ENCODE measurements at regions not wholly inside any gene's neighbourhood (a gene's known extent, or its start where the extent isn't known, plus 50 kb on each side); places are given as distances from the start of the nearest gene placed in this dataset.

DNA sequence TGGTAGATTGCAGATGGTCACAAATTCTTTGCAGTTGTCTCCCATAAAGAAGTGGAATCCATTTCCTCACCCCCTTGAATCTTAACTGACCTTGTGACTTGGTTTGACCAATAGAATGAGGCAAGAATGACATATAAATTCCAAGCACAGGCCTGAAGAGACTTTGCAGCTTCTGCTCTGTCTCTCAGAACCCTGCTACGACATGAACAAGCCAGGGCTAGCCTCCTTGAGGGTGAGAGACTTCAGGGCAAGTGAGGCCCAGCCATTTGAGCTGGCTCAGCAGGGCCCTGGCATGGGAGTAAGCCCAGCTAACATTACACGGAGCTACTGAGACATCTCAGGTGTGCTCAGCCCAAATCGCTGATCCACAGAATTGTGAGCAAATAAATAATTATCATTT lies 216.3 kb upstream of the MAN1A1 start:
- DNase-seq (ENCODE audit: low read depth): no peak
- TF ChIP-seq, protein P1, sequence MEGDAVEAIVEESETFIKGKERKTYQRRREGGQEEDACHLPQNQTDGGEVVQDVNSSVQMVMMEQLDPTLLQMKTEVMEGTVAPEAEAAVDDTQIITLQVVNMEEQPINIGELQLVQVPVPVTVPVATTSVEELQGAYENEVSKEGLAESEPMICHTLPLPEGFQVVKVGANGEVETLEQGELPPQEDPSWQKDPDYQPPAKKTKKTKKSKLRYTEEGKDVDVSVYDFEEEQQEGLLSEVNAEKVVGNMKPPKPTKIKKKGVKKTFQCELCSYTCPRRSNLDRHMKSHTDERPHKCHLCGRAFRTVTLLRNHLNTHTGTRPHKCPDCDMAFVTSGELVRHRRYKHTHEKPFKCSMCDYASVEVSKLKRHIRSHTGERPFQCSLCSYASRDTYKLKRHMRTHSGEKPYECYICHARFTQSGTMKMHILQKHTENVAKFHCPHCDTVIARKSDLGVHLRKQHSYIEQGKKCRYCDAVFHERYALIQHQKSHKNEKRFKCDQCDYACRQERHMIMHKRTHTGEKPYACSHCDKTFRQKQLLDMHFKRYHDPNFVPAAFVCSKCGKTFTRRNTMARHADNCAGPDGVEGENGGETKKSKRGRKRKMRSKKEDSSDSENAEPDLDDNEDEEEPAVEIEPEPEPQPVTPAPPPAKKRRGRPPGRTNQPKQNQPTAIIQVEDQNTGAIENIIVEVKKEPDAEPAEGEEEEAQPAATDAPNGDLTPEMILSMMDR (IDR thresholded peaks at IDR 0.05; ENCODE audit: insufficient read depth, low read depth, low read length, missing control alignments): no peak
- no peak overlapping the region for H3K4me3 ChIP-seq (ENCODE audit: low read depth, low read length)

DNA sequence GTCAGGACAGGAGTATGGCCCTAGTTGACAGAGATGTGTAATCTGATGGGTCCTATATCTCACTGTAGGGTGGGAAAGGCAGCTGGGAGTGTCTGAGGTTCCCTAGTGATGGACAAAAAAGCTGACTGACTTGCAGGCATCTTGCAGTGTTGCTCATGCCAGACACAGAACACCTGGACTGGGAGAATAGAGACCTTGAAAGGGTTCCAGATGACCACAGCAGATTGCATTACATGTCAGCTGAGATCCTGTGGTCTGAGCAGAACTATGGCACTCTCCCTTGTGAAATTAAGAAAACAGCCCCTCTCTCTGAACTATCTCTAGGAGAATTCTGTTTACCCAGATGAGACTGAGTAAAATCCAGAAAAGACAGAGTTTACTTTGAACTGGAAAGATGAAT lies 212.6 kb upstream of the MAN1A1 start:
- DNase-seq (ENCODE audit: low read depth): no peak
- no peak overlapping the region for H3K4me3 ChIP-seq (ENCODE audit: low read depth, low read length)
- TF ChIP-seq, protein P1 (IDR thresholded peaks at IDR 0.05; ENCODE audit: insufficient read depth, low read depth, low read length, missing control alignments): no peak

DNA sequence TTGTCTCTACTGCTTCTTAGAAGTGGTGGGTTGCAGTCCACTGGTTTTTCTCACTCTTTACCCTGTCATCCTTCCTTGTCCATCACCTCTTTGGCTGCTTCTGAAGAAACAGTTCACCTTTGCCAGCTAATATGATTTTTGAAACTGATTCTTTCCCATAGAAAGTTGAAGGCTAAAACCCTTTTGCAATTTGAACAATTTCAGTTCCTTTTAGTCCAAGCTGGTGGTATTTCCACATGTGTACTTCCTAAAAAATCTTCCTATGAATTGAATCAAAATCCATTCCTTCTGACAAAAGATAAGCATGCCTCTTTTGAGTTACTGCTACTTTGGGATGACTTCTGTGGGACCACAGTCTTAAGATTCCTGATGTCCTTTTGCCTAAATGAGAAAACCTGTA lies 210.0 kb upstream of the MAN1A1 start:
- DNase-seq (ENCODE audit: low read depth): no peak
- H3K4me3 ChIP-seq (ENCODE audit: low read depth, low read length): no peak overlapping the region
- TF ChIP-seq, protein P1 (IDR thresholded peaks at IDR 0.05; ENCODE audit: insufficient read depth, low read depth, low read length, missing control alignments): no peak

DNA sequence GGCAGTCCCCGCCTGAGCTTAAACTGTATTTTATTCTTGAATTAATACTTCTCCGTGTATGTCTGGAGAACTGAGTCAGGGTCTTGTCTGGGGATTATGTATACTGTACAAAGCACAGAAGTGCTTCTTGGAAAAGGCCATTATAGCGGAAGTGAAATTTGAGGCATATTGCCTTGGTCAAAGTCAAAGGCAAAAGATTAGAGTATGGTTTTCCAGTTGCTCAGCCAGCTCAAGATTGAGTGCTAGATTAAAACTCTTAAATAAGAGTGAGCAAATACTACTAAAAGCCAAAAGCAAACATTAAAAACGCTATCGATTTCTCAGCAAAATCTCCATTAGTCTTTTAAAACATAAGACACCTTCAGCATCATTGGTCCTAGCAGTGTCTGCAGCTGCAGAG lies 207.7 kb upstream of the MAN1A1 start:
- H3K4me3 ChIP-seq (ENCODE audit: low read depth, low read length): no peak overlapping the region
- DNase-seq (ENCODE audit: low read depth): no peak
- TF ChIP-seq, protein P1 (IDR thresholded peaks at IDR 0.05; ENCODE audit: insufficient read depth, low read depth, low read length, missing control alignments): no peak

DNA sequence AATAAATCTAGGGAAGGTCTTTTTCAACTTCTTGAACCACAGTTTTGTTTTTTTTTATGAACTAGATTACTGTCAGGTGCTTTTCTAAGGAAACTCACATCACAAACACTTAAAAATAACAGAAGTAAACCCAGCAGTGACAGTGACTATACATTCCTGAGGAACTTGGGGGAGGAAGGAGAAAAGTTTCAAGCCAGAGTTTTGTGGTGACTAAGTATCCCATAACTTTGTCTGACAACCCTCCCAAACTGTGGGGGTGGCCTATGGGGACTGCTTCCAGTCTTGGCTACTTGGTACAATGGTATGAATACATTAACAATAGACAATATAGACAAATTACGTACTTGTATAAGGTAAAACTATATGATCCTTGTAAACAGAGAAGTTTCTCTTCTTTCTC lies 202.5 kb upstream of the MAN1A1 start:
- TF ChIP-seq, protein P1 (IDR thresholded peaks at IDR 0.05; ENCODE audit: insufficient read depth, low read depth, low read length, missing control alignments): no peak
- DNase-seq (ENCODE audit: low read depth): no peak
- no peak overlapping the region for H3K4me3 ChIP-seq (ENCODE audit: low read depth, low read length)

DNA sequence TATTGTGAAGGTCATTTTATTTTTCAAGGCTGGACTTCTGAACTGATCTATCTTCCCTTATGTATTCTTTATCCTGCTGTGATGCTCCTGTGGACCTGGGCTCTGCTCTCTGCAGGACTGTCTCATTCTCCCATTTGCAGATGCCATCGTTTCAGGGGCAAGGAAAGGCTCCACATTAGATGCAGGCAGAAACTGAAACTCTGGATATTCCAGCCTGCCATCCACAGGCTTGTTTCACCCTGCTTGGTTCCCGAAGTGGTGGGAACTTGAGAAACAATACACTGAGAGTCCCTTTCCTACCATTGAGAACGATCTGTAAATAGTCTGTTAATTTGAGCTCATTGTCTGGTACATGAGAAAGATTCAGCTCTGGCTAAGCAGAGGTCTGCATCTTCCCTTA lies 197.5 kb upstream of the MAN1A1 start:
- no peak overlapping the region for H3K4me3 ChIP-seq (ENCODE audit: low read depth, low read length)
- no peak for DNase-seq (ENCODE audit: low read depth)
- TF ChIP-seq, protein P1 (IDR thresholded peaks at IDR 0.05; ENCODE audit: insufficient read depth, low read depth, low read length, missing control alignments): no peak

DNA sequence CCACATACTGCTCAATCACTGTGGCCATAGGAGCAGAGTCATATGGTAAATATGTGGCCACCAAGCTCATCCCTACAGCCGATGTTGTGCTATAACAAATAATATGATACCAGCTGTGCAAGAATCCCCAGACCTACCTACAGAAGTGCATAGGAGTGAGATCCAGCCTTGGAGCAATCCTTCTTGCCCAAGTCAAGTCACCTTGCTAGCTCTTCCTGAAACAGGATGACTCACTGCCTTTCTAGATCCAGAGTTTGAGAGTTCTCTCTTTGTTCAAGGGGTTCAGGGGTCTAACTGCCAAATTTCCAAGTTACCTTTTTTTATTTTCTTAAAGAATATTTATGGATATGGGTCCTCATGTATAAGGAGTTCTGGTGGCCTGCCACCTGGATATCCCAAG lies 195.7 kb upstream of the MAN1A1 start:
- no peak for DNase-seq (ENCODE audit: low read depth)
- no peak overlapping the region for H3K4me3 ChIP-seq (ENCODE audit: low read depth, low read length)
- TF ChIP-seq, protein P1 (IDR thresholded peaks at IDR 0.05; ENCODE audit: insufficient read depth, low read depth, low read length, missing control alignments): no peak

All from GM12865 (cell line).